Heart left ventricle (tissue), 16 donors: ENCODE measurements at regions not wholly inside any gene's neighbourhood (a gene's known extent, or its start where the extent isn't known, plus 50 kb on each side); places are given as distances from the start of the nearest gene placed in this dataset.

Source experiments
- ATAC-seq, 4 donors: fragments of 200-7000 bp; cut with Tn5 transposase; one replicate each; pipeline ENCODE4 v1.9.1; 2020 to 2022; ENCODE audit warnings: moderate library complexity in 4 of 4, mild to moderate bottlenecking in 3 of 4, moderate number of reproducible peaks in 1 of 4
- DNase-seq, 5 donors: peaks; one replicate each; pipeline ENCODE4 v3.0.0-alpha.2; 2020
- H3K27ac ChIP-seq, 12 donors: fragments of 200-600 bp; sonication (generic) in 4 of 12; one replicate each; pipeline versions ENCODE4 v1.5.0 to v1.8.0; 2016 to 2022; ENCODE audit warnings: mild to moderate bottlenecking in 2 of 12
- H3K27me3 ChIP-seq, 9 donors: fragments of 200-600 bp; sonication (generic) in 2 of 9; one replicate each; pipeline versions ENCODE4 v1.5.1 to v1.8.0; 2016 to 2022; ENCODE audit warnings: mild to moderate bottlenecking in 3 of 9
- H3K36me3 ChIP-seq, 9 donors: fragments of 200-600 bp; sonication (generic) in 2 of 9; one replicate each; pipeline versions ENCODE4 v1.5.0 to v1.8.0; 2018 to 2022; ENCODE audit warnings: mild to moderate bottlenecking in 2 of 9
- H3K4me1 ChIP-seq, 12 donors: fragments of 200-600 bp; sonication (generic) in 4 of 12; one replicate each; pipeline versions ENCODE4 v1.5.0 to v1.8.0; 2016 to 2022; ENCODE audit warnings: mild to moderate bottlenecking in 3 of 12
- H3K4me3 ChIP-seq, 12 donors: fragments of 200-600 bp; sonication (generic) in 4 of 12; one replicate each; pipeline versions ENCODE4 v1.5.0 to v1.8.0; 2017 to 2022; ENCODE audit warnings: mild to moderate bottlenecking in 9 of 12, moderate library complexity in 4 of 12
- H3K9me3 ChIP-seq, 12 donors: fragments of 200-600 bp; sonication (generic) in 4 of 12; one replicate each; pipeline versions ENCODE4 v1.5.0 to v1.8.0; 2016 to 2022; ENCODE audit warnings: mild to moderate bottlenecking in 1 of 12
- POLR2A ChIP-seq, 2 donors: fragments of 450-650 bp; IDR thresholded peaks; one replicate each; pipeline ENCODE4 v1.6.1; 2017; ENCODE audit warnings: antibody characterized with exemption in 2 of 2, mild to moderate bottlenecking in 2 of 2, moderate library complexity in 2 of 2
- WGBS, 4 donors: extraction: QIAGEN DNeasy Blood & Tissue Kit in 2 of 4; methylation state at CpG; one replicate each; pipeline versions ENCODE4 v1.1.5 to v1.1.7; 2013 to 2018; 5-methylcytosine and 5-hydroxymethylcytosine counted together
- intact Hi-C, 10 donors: fragments of 100-400 bp; cut with DNase I; formaldehyde crosslinking; loops; one replicate each; pipeline versions ENCODE4 v1.11.1 to v1.14.2; 2022
- TF ChIP-seq, protein P1 (sequence below), 12 donors: fragments of 200-600 bp; sonication (generic) in 4 of 12; IDR thresholded peaks; one replicate each; pipeline versions ENCODE4 v1.5.0 to v1.8.0; 2018 to 2022; ENCODE audit warnings: antibody characterized with exemption in 12 of 12, mild to moderate bottlenecking in 5 of 12
- donor health status: ischemic (EF 13 %, LVEDD 7.1; RV severe dilation, severe dysfunction).
- donor health status: healthy with polysubstance abuse.
- donor health status: DM: no; HTN: yes; CAD: no.
- donor health status: DM: no; HTN: no; CAD: no.
- donor health status: ischemic (EF 25% LVEDD 6.9; RV normal size, moderate dysfunction).
- donor health status: ischemic (EF 25% LVEDD 5.7; RV mildly dilated, moderate dysfunction).
- donor health status: healthy.
- donor health status: DM: yes; HTN: yes; CAD: no.
- donor health status: ischemic (EF 35%, LVEDD 5.7; RV mildly dilated, moderate dysfunction).
- donor health status: nonischemic (EF 11% LVEDD 7.7; RV severe dilation, severe dysfunction).
- donor health status: DM: yes; HTN: yes; CAD: no.
- donor health status: PGD.
- donor health status: ischemic (EF 29% LVEDD 5.4; RV normal size, mild dysfunction).
- donor health status: nonischemic (EF 23%, LVEDD 6.1; RV moderate dilation, normal function).

DNA sequence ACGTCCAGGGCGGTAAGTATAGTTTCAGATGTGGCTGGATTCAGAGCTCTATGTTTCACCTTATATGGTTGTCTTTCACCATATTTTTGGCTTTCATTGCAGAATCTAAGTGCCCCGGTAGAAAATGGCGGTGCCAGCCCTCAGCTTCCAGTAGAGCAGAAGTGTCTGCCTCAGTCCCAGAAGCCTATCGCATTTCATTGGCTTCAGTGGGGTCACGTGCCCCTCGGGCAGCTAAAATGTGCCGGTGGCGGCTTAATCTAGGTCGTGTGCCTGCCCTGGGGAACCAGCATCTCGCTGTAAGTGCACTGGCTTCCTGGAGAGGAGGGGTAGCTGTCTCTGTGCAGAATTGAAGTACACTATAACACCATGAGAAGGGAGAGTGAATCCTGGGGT, 107.4 kb upstream of the MAGI3 start:
- no peaks in the 10 kb centered on the region for H3K9me3 ChIP-seq
- no peak overlapping the region for H3K27ac ChIP-seq
- H3K4me1 ChIP-seq, result peaks cover 0 to 4% (median 0%) of the 10 kb centered on the region in 12 donors
- intact Hi-C loops, result no loop called here
- no peak for ATAC-seq
- no peak overlapping the region for H3K4me3 ChIP-seq
- DNase-seq, result no peak
- H3K27me3 ChIP-seq, result peaks cover 0 to 3% (median 0%) of the 10 kb centered on the region in 9 donors
- TF ChIP-seq, protein P1, sequence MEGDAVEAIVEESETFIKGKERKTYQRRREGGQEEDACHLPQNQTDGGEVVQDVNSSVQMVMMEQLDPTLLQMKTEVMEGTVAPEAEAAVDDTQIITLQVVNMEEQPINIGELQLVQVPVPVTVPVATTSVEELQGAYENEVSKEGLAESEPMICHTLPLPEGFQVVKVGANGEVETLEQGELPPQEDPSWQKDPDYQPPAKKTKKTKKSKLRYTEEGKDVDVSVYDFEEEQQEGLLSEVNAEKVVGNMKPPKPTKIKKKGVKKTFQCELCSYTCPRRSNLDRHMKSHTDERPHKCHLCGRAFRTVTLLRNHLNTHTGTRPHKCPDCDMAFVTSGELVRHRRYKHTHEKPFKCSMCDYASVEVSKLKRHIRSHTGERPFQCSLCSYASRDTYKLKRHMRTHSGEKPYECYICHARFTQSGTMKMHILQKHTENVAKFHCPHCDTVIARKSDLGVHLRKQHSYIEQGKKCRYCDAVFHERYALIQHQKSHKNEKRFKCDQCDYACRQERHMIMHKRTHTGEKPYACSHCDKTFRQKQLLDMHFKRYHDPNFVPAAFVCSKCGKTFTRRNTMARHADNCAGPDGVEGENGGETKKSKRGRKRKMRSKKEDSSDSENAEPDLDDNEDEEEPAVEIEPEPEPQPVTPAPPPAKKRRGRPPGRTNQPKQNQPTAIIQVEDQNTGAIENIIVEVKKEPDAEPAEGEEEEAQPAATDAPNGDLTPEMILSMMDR (IDR thresholded peaks at IDR 0.05), result no peak
- no peak for TF ChIP-seq POLR2A (IDR thresholded peaks at IDR 0.05)
- WGBS, 4 donors, result 81 to 85% (median 83%) methylated on average over 11 of the region's 11 CpGs
- no peaks in the 10 kb centered on the region for H3K36me3 ChIP-seq

DNA sequence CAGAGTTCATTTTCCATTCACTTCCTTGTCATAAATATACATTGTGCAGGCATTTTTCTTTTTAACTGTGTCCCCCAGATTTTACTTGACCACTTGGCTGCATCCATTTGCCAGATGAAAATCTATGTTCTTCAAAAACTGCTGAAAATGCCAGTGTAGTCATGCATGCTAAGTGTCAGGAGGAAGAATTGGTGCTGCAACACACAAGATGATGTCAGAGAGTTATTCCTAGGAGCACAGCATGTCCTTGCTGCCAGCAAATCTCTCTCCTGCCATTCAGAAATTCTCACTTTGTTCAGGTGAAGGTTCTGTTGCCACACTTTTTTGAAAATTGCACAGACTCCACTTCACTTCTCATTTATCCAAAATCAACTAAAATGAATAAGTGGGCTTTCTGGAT, 106.4 kb upstream of the MAGI3 start:
- ATAC-seq (peak; percentile 73 to 90 (median 78)), DNase-seq (no peak)
- Histone ChIP-seq H3K36me3 (no peaks in the 10 kb centered on the region), H3K4me1 (peaks cover 0 to 4% (median 0%) of the 10 kb centered on the region in 12 donors), H3K27me3 (no peaks in the 10 kb centered on the region), H3K9me3 (no peaks in the 10 kb centered on the region), H3K4me3 (no peak overlapping the region), H3K27ac (no peak overlapping the region)
- TF ChIP-seq POLR2A (IDR thresholded peaks at IDR 0.05), result no peak
- TF ChIP-seq, protein P1 (IDR thresholded peaks at IDR 0.05), result no peak
- intact Hi-C loops, result no loop called here

DNA sequence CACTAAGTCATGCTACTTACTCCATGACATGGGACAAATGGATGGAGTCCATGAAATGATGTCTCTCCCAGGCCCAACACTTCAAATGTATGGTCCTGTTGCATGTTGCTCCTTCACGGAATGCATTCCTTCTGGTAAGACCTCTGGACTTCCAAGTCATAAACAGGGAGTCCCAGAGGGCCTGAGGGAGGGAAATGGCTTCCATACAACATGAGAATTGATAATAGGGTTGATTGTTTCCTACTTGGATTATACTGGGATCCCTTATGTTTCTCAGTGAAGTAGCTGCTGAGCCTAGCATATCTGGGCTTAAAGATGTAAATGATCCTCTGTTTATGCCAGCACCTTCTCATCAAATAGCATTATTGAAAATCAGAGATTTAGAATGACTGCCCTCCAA, 104.2 kb upstream of the MAGI3 start:
- intact Hi-C loops, result no loop called here

DNA sequence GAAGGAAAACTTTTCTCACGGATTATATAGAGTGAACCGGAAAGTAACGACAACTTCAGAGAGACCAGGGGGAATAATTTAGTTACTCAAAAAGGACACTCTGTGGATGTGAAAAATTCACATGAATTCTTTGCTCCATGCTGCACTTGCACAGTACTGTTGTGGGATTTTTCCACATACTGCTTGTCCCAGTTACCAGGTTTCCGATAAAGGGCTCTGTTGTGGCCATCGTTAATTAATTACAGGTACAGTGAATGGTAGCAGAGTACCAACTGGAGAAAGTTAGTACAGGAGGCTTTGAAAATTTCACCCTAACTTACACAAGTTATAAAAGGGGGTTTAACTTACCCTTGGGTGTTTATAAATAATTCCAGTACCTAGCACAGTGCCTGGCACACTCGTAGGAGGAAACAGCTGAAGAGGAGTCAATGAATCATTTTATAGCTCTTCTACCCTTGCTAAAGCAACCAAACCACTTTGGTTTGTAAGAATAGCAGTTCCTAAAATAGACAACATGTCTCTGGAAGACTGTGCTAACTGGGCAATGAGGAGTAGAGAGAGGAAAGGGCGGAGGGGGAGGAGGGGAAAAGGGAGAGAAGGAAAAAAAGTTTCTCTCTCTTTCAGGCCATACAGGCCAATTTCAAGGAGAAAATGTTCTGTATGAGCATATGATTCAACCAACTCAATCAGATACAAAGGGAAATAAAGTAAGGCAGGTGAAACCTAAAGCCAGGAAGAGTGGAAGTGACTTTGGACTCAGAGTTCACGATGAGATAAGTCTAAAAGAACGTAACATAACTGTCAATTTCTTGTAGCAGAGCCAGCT, 98.3 kb upstream of the MAGI3 start:
- intact Hi-C loops, result no loop called here
- ATAC-seq, result peak in 2 of 4 donors; percentile 47 to 50
- H3K9me3 ChIP-seq, result no peaks in the 10 kb centered on the region
- H3K36me3 ChIP-seq, result no peaks in the 10 kb centered on the region
- no peak overlapping the region for H3K27ac ChIP-seq
- no peak for TF ChIP-seq POLR2A (IDR thresholded peaks at IDR 0.05)
- TF ChIP-seq, protein P1 (IDR thresholded peaks at IDR 0.05), result no peak
- H3K27me3 ChIP-seq, result no peaks in the 10 kb centered on the region
- DNase-seq, result no peak
- H3K4me1 ChIP-seq, result no peaks in the 10 kb centered on the region
- H3K4me3 ChIP-seq, result no peak overlapping the region
- WGBS, 4 donors, result 68 to 73% (median 69%) methylated on average over 9 of the region's 9 CpGs

More for the DNA sequence above, 104.2 kb upstream of the MAGI3 start:
- H3K9me3 ChIP-seq, result no peaks in the 10 kb centered on the region
- H3K4me3 ChIP-seq, result no peak overlapping the region
- no peaks in the 10 kb centered on the region for H3K36me3 ChIP-seq
- ATAC-seq (no peak), DNase-seq (no peak)
- H3K27ac ChIP-seq, result no peak overlapping the region
- H3K4me1 ChIP-seq, result peaks cover 0 to 4% (median 0%) of the 10 kb centered on the region in 12 donors
- WGBS, 4 donors, result 75 to 91% (median 85%) methylated on average over 1 of the region's 1 CpG
- no peak for TF ChIP-seq POLR2A (IDR thresholded peaks at IDR 0.05)
- TF ChIP-seq, protein P1 (IDR thresholded peaks at IDR 0.05), result no peak
- no peaks in the 10 kb centered on the region for H3K27me3 ChIP-seq
